ENCODE measurements at regions not wholly inside any gene's neighbourhood (a gene's known extent, or its start where the extent isn't known, plus 50 kb on each side); places are given as distances from the start of the nearest gene placed in this dataset.

GRCh38 chr22:45105281-45105702 lies 58.4 kb upstream of the NUP50 start:
- peaks cover 2 to 19% of the 10 kb centered on the region in 2 experiments; a peak in 3 of 5 replicates for H3K27me3 ChIP-seq (ENCODE audit: control insufficient read depth in 2 of 2, insufficient read depth in 2 of 2, low read length in 2 of 2)
- no peaks in the 10 kb centered on the region for H3K9me3 ChIP-seq (replicated peaks; ENCODE audit: control insufficient read depth, insufficient read depth, low read depth, low read length)
- no peaks in the 10 kb centered on the region for H3K79me2 ChIP-seq (ENCODE audit: control insufficient read depth, insufficient read depth, low read length)
- in situ Hi-C loops (cut with MboI) (loop anchor here (10.0 kb wide), 2 partner anchors 50 to 350 kb away; no protein-coding TSS in a partner anchor), intact Hi-C loops (cut with micrococcal nuclease) (loop anchor here (10.0 kb wide), 1 partner anchor 100 kb away; no protein-coding TSS in a partner anchor)
- DNase-seq (ENCODE audit: extremely low read depth in 1 of 4, low spot score in 3 of 4) (no peak), ATAC-seq (no peak), FAIRE-seq (no peak)
- no peaks in the 10 kb centered on the region for H4K20me1 ChIP-seq (replicated peaks; ENCODE audit: control insufficient read depth, insufficient read depth, low read length)
- H3K9ac ChIP-seq (ENCODE audit: insufficient read depth in 1 of 2, low read depth in 2 of 2, low read length in 2 of 2): no peak overlapping the region
- WGBS (ENCODE audit: insufficient coverage, low coverage, missing lambda C conversion rate): 0% methylated on average over 9 of the region's 10 CpGs
- no peaks in the 10 kb centered on the region for H3K36me3 ChIP-seq (ENCODE audit: control insufficient read depth, insufficient read depth, low read length)
- H2AFZ ChIP-seq (ENCODE audit: low read depth, low read length): no peak overlapping the region
- POLR2A ChIA-PET: no interaction called here
- CTCF ChIA-PET (ENCODE audit: low intra/inter-chr PET ratio): no interaction called here
- no TSS peak for BruUV-seq (replicated peaks)
- no peak overlapping the region for H3K27ac ChIP-seq (ENCODE audit: extremely low read depth, low read depth, low read length)
- no peaks in the 10 kb centered on the region for H3K9me1 ChIP-seq (ENCODE audit: control insufficient read depth, insufficient read depth, low read length)
- H3K4me3 ChIP-seq: no peak overlapping the region
- H3K4me1 ChIP-seq (replicated peaks in 1 of 2; ENCODE audit: control insufficient read depth in 2 of 2, insufficient read depth in 2 of 2, low read length in 2 of 2): no peaks in the 10 kb centered on the region; a peak in 1 of 5 replicates
- H3K4me2 ChIP-seq (ENCODE audit: insufficient read depth, low read length): no peak overlapping the region
- no peak for TF ChIP-seq FOXP1 (CRISPR knock-in tag; IDR thresholded peaks at IDR 0.05)
- TF ChIP-seq MAFG (tag; conservative IDR thresholded peaks at IDR 0.05): no peak
- TF ChIP-seq TFE3 (CRISPR knock-in tag; IDR thresholded peaks at IDR 0.05): no peak
- no peak for TF ChIP-seq CHD7 (IDR thresholded peaks at IDR 0.05; ENCODE audit: low read depth, low read length)
- TF ChIP-seq ESRRB (CRISPR knock-in tag; IDR thresholded peaks at IDR 0.05; ENCODE audit: borderline replicate concordance): no peak
- TF ChIP-seq, protein P1, sequence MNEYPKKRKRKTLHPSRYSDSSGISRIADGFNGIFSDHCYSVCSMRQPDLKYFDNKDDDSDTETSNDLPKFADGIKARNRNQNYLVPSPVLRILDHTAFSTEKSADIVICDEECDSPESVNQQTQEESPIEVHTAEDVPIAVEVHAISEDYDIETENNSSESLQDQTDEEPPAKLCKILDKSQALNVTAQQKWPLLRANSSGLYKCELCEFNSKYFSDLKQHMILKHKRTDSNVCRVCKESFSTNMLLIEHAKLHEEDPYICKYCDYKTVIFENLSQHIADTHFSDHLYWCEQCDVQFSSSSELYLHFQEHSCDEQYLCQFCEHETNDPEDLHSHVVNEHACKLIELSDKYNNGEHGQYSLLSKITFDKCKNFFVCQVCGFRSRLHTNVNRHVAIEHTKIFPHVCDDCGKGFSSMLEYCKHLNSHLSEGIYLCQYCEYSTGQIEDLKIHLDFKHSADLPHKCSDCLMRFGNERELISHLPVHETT (CRISPR knock-in tag; conservative IDR thresholded peaks at IDR 0.05 in 1 of 2, IDR thresholded peaks at IDR 0.05 in 1 of 2): no peak
- no peak for TF ChIP-seq SMAD4 (CRISPR knock-in tag; conservative IDR thresholded peaks at IDR 0.05)
- no peak for TF ChIP-seq FOXJ3 (CRISPR knock-in tag; IDR thresholded peaks at IDR 0.05)
